ENCODE measurements at regions not wholly inside any gene's neighbourhood (a gene's known extent, or its start where the extent isn't known, plus 50 kb on each side); places are given as distances from the start of the nearest gene placed in this dataset.

DNA sequence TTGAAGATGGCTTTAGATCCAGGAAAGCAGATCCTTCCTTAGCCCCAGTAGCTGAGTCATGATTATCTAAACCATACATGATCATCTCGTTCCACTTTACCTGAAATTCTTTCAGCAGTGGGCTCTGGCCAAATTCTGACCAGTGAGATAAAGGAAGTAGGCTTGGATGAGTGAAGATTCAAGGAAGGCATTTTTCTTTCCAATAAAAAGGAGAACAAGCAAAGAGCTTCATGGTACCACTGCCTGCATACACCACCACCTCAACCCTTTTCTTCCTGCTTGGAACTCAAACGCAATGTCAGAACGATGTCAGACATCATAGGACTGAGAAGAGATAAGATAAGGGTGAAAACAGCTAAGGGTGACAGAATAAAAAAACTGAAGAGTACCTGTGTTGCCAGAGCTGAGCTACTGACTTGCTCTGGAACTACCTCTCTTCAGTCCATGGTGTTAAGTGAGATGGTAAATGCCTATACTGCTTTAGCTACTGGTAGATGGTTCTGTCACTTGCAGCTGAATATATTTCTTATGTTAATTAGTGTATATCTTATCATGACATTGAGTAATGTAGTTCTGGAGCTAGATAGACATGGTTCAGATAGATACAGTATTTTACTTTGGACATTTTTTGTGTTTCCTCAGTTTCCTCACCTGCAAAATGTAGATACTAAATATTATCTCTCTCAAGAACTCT, 58.7 kb upstream of the ACVR1 start:
- no peak for DNase-seq (ENCODE audit: low read depth in 2 of 2)

DNA sequence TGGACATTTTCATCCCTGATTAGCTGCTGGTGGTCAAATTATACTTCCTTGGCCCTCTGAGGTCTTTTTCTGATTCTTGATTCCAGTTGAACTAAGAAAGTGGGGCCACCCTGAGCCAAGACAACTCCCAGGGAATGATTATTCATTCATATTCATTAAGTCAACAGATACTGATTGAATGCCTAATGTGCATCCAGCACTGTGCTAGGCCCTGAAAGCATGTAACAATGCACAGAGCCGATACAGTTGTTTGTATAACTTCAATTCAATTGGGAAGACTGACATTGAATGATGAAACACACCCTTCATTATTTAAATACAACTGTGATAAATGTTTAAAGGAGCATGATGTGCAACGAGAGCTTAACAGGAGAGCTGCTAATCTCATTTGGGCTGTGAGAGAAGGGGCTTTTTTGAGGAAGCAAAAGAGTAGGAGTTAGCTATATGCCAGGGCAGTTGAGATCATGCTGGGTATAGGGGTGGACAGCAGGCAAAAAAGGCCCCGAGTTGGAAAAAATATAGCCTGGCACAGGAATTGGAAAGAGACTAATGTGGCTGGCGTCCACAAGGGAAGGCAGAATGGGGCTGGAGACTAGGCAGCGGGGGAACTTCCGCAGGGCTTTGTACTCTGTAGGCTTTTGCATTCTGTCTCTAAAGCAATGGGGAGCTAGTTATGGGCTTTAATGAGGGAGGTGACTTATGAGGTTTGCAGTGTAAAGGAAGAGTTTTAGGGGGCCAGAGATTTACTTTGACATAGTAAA, 57.2 kb upstream of the ACVR1 start:
- DNase-seq (ENCODE audit: low read depth in 2 of 2), result no peak

DNA sequence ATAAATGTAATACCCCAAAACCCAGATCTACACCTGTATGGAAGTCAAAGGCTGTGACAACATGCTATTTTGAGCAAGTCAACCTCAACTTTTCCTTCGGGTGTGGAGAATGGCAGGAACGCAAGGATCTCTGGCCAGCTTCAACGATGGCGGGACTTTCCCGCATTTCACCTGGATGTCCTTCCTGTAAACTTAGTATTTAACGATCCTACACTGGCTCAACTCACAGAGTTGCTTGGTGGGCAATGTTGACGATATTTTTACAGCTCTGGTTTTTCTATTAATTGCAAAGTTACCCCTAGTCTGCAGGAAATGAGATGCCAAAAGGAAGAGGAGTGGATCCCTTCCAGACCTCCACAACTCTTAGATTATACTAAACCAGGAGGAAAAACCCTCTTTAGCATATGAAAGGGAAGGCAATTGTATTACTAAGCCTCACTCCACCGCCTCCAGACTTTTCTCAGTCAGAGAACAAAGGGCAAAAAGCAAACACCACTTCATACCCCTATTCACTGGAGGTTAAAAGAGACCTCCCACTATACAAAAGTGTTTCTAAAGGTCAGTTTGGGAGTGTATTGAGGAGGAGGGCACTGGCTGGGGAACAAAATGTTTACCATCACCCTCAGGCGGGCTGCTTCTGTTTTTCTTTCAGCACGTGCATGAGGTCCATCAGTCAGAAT, 56.5 kb upstream of the ACVR1 start:
- no peak for DNase-seq (ENCODE audit: low read depth in 2 of 2)

DNA sequence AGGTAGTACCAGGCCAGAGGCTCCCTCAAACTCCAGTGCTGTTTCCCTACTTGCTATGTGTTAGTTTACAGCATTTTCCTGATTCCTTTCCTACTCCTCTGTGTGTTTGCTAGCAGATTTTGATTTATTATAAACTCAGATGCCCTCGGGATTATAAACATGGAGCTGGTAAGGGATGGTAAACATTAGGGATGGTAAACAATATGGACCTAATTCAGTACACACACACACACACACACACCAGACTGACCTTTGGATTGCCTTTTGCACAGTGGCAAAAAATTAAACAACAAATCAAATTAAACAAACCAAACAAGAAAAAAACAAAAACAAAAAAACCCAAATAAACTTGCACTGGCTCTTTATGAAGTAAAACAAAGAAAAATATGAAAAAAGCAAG, 55.4 kb upstream of the ACVR1 start:
- no peak for DNase-seq (ENCODE audit: low read depth in 2 of 2)

DNA sequence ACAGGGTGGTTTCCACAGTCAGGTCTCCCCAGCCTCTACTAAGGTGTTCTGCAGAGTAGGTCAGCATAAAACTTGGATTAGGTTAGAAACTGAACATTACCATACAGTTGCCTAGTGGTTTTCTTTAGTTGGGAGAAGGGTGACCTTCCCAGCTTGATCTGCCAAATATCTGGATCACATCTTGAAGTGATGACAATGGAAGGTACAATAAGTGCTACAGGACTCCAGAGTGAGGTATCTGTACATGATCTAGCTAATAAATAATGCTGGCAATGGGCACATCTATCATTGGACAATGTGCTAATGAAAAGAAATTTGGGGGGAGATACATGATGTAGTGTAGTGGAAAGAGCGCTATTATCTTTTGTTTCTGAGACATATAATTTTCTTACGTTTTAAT, 54.6 kb upstream of the ACVR1 start:
- DNase-seq (ENCODE audit: low read depth in 2 of 2), result no peak

DNA sequence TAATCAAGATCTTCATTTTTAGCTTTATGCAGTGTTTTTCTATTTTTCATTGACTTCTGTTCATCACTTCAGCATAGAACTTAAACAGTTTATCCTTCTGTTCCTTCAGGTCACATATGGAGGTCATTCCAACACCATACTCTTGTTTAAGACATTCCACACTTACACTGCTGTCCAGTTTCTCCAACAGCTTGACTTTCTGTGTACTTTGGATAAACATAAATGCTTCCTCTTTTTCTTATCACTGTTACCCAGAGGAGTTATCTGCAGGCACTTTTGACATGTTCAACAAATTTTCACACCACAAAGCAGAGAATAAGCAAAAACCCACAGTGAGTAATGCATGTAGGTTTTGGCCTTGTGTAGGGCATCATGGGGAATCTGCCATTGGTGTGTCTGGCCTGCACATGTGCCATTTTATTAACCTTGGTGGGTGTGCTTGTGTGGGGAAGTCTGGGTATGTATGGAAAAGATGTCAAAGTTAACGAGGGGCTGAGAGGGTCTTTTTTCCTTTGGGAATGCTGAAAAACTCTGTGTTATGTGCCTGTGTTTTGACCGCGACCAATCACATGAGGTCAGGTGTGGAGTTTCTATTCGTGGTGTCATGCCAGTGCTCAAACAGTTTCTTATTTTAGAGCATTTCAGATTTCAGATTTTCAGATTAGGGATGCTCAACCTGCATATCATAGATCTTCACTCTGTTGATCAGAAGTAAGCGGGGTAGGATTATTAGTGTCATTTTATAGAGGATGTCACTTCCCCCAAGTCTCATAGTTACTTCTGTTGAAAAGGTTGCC, 53.9 kb upstream of the ACVR1 start:
- DNase-seq (ENCODE audit: low read depth in 2 of 2), result no peak

DNA sequence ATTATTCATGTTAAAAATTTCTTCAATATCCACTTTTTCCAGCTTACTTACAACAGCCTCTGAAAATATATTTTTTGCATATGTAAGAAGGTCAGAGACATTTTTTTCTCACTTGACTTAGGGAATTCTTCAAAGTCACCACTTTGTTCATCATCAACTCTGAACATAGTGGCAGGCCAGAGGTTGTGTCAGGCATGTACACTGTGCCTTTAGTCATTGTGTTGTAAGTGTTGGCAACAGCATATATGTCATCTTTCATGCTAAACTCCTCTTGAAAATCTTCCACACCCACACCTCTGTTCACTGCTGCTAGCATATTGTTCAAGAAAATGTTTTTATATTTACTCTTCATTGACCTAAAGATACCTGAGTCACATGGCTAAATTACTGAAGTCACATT, 52.2 kb upstream of the ACVR1 start:
- no peak for DNase-seq (ENCODE audit: low read depth in 2 of 2)

DNA sequence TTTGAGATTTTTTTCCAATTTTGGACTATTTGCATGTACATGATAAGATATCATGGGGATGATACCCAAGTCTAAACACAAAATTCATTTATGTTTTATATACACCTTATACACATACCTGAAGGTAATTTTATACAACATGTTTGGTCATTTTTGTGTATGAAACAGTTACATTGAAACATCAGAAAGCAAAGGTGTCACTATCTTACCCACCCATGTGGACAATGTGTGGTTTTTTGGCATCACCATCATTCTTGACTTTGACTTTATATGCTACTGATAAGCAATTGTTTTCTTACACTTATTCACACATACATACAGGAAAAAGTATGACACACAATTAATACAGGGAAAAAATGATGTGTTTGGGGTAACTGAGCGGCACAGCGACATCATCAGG, 51.0 kb upstream of the ACVR1 start:
- DNase-seq (ENCODE audit: low read depth in 2 of 2), result no peak

Data from activated CD4-positive, alpha-beta T cell treated with anti-CD3 and anti-CD28 coated beads for 24 hours (primary cell).